Spleen (tissue), 11 donors: ENCODE measurements at regions not wholly inside any gene's neighbourhood (a gene's known extent, or its start where the extent isn't known, plus 50 kb on each side); places are given as distances from the start of the nearest gene placed in this dataset.
A peak's percentile ranks its signal among the peaks of the same experiment; 100 is the strongest.

Experiments used
- DNase-seq: peaks from one replicate; pipeline ENCODE4 v3.0.0-alpha.2; 2020
- H3K27ac ChIP-seq, 8 donors: fragments of 200-600 bp; sonication (generic) in 7 of 8; 1 replicate in 4 of 8; 2 replicates in 4 of 8; pipeline versions ENCODE4 v1.5.0 to v1.8.0; 2016 to 2021; ENCODE audit warnings: inconsistent platforms in 4 of 8, mild to moderate bottlenecking in 4 of 8, moderate library complexity in 1 of 8
- H3K27me3 ChIP-seq, 7 donors: fragments of 200-600 bp; sonication (generic) in 6 of 7; replicated peaks in 1 of 7; 1 replicate in 4 of 7; 2 replicates in 3 of 7; pipeline versions ENCODE4 v1.5.0 to v1.8.0; 2016 to 2021; ENCODE audit warnings: inconsistent platforms in 3 of 7, mild to moderate bottlenecking in 1 of 7
- H3K36me3 ChIP-seq, 6 donors: fragments of 200-600 bp; sonication (generic) in 5 of 6; 1 replicate in 4 of 6; 2 replicates in 2 of 6; pipeline versions ENCODE4 v1.5.0 to v1.8.0; 2016 to 2021; ENCODE audit warnings: inconsistent platforms in 2 of 6
- H3K4me1 ChIP-seq, 6 donors: fragments of 200-600 bp; sonication (generic) in 5 of 6; 1 replicate in 3 of 6; 2 replicates in 3 of 6; pipeline versions ENCODE4 v1.5.0 to v1.8.0; 2016 to 2021; ENCODE audit warnings: inconsistent platforms in 3 of 6
- H3K4me3 ChIP-seq, 8 donors: fragments of 200-600 bp; sonication (generic) in 7 of 8; 1 replicate in 4 of 8; 2 replicates in 4 of 8; pipeline versions ENCODE4 v1.5.0 to v1.8.0; 2016 to 2021; ENCODE audit warnings: inconsistent platforms in 4 of 8, mild to moderate bottlenecking in 4 of 8, moderate library complexity in 2 of 8
- H3K9me3 ChIP-seq, 8 donors: fragments of 200-600 bp; sonication (generic) in 7 of 8; 1 replicate in 4 of 8; 2 replicates in 4 of 8; pipeline versions ENCODE4 v1.5.0 to v1.8.0; 2016 to 2021; ENCODE audit warnings: inconsistent platforms in 4 of 8
- POLR2A ChIP-seq, 3 donors: fragments of 450-650 bp; IDR thresholded peaks; one replicate each; pipeline ENCODE4 v1.5.1; 2017; ENCODE audit warnings: antibody characterized with exemption in 3 of 3, mild to moderate bottlenecking in 1 of 3
- POLR2AphosphoS5 ChIP-seq, 3 donors: sonication (generic); formaldehyde crosslinking; IDR thresholded peaks; one replicate each; pipeline ENCODE4 v1.5.1; 2017; ENCODE audit warnings: antibody characterized with exemption in 3 of 3
- WGBS, 5 donors: extraction: QIAGEN DNeasy Blood & Tissue Kit in 3 of 5; methylation state at CpG; one replicate each; pipeline versions ENCODE4 v1.1.5 to v1.1.7; 2013 to 2018; 5-methylcytosine and 5-hydroxymethylcytosine counted together
- intact Hi-C: fragments of 100-400 bp; cut with DNase I; formaldehyde crosslinking; loops from one replicate; pipeline ENCODE4 v1.15.0; 2023; ENCODE audit warnings: low total_unique reads
- TF ChIP-seq, protein P1 (sequence below), 11 experiments: fragments of 200-600 bp in 7 of 11; fragments of 450-650 bp in 4 of 11; sonication (generic) in 4 of 11; IDR thresholded peaks in 8 of 11; conservative IDR thresholded peaks in 3 of 11; 1 replicate in 7 of 11; 2 replicates in 4 of 11; pipeline versions ENCODE4 v1.4.0 to v1.8.0; 2016 to 2021; ENCODE audit warnings: antibody characterized with exemption in 11 of 11, inconsistent platforms in 4 of 11, mild to moderate bottlenecking in 1 of 11
- donor health status: healthy with polysubstance abuse.
- donor health status: DM: no; HTN: no; CAD: no; lungs with moderate emphysema.
- donor health status: DM: no; HTN: no; CAD: no.
- donor health status: Bipolar disorder and iron deficiency.
- donor health status: healthy.
- donor health status: DM: no; HTN: no; CAD: no.
- donor health status: DM: yes; HTN: yes; CAD: no.

DNA sequence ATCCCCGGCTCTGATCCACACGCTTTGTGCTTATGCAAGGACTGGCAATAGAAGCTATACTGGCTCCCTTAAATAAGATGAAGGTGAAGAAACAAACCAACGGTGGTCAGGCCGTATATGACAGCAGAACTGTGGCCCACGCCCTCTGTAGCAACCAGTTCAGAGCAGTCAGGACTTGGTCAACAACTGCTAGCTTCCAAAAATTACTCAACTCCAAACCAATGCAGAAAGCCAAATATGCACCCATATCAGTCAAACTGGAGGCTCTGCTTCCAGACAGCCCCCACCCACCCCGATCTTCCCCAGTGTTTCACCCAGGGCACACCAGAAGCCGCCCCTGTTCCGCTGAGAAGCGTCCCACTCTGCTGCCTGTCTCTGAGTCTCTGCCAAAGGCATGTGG is 222.3 kb upstream of the MGMT start:
- DNase-seq, result no peak
- Histone ChIP-seq H3K4me3 (no peak overlapping the region), H3K9me3 (no peaks in the 10 kb centered on the region), H3K36me3 (no peaks in the 10 kb centered on the region), H3K4me1 (no peaks in the 10 kb centered on the region), H3K27me3 (no peaks in the 10 kb centered on the region), H3K27ac (no peak overlapping the region)
- TF ChIP-seq POLR2AphosphoS5 (IDR thresholded peaks at IDR 0.05), result no peak
- TF ChIP-seq, protein P1, sequence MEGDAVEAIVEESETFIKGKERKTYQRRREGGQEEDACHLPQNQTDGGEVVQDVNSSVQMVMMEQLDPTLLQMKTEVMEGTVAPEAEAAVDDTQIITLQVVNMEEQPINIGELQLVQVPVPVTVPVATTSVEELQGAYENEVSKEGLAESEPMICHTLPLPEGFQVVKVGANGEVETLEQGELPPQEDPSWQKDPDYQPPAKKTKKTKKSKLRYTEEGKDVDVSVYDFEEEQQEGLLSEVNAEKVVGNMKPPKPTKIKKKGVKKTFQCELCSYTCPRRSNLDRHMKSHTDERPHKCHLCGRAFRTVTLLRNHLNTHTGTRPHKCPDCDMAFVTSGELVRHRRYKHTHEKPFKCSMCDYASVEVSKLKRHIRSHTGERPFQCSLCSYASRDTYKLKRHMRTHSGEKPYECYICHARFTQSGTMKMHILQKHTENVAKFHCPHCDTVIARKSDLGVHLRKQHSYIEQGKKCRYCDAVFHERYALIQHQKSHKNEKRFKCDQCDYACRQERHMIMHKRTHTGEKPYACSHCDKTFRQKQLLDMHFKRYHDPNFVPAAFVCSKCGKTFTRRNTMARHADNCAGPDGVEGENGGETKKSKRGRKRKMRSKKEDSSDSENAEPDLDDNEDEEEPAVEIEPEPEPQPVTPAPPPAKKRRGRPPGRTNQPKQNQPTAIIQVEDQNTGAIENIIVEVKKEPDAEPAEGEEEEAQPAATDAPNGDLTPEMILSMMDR (IDR thresholded peaks at IDR 0.05 in 8 of 11, conservative IDR thresholded peaks at IDR 0.05 in 3 of 11), result no peak
- WGBS, 5 donors, result 83 to 93% (median 87%) methylated on average over 8 to 9 of the region's 9 CpGs
- intact Hi-C loops, result no loop called here

- intact Hi-C loops, result no loop called here
- no peak overlapping the region for H3K4me3 ChIP-seq
- WGBS, 5 donors, result 76 to 86% (median 80%) methylated on average over 12 of the region's 12 CpGs
- H3K27me3 ChIP-seq, result peaks cover 0 to 4% (median 0%) of the 10 kb centered on the region in 7 donors
- no peak for DNase-seq
- H3K36me3 ChIP-seq, result no peaks in the 10 kb centered on the region
- no peaks in the 10 kb centered on the region for H3K4me1 ChIP-seq
- TF ChIP-seq, protein P1 (IDR thresholded peaks at IDR 0.05 in 8 of 11, conservative IDR thresholded peaks at IDR 0.05 in 3 of 11), result no peak
- TF ChIP-seq POLR2A (IDR thresholded peaks at IDR 0.05) (no peak), POLR2AphosphoS5 (IDR thresholded peaks at IDR 0.05) (no peak)
- no peak overlapping the region for H3K27ac ChIP-seq
- no peaks in the 10 kb centered on the region for H3K9me3 ChIP-seq
Measured at GRCh38 chr10:129253161-129253864, 213.7 kb upstream of the MGMT start.

- WGBS, 5 donors, result 51 to 71% (median 60%) methylated on average over 7 of the region's 7 CpGs
Measured at GRCh38 chr10:129253865-129254179, 213.2 kb upstream of the MGMT start.

GRCh38 chr10:129258283-129258923 is 208.6 kb upstream of the MGMT start:
- no peaks in the 10 kb centered on the region for H3K9me3 ChIP-seq
- H3K27ac ChIP-seq, result peak overlapping the region in 3 of 8 donors; percentile 7 to 26 (median 22)
- DNase-seq, result no peak
- no peak overlapping the region for H3K4me3 ChIP-seq
- no peaks in the 10 kb centered on the region for H3K36me3 ChIP-seq
- intact Hi-C loops, result no loop called here
- TF ChIP-seq, protein P1 (IDR thresholded peaks at IDR 0.05 in 8 of 11, conservative IDR thresholded peaks at IDR 0.05 in 3 of 11), result no peak
- TF ChIP-seq POLR2A (IDR thresholded peaks at IDR 0.05), result no peak
- no peak for TF ChIP-seq POLR2AphosphoS5 (IDR thresholded peaks at IDR 0.05)
- H3K27me3 ChIP-seq, result no peaks in the 10 kb centered on the region
- no peaks in the 10 kb centered on the region for H3K4me1 ChIP-seq
- 55 to 68% (median 63%) methylated on average over 9 of the region's 9 CpGs for WGBS, 5 donors

More at GRCh38 chr10:129253865-129254179, 213.2 kb upstream of the MGMT start:
- Histone ChIP-seq H3K4me1 (no peaks in the 10 kb centered on the region), H3K36me3 (no peaks in the 10 kb centered on the region), H3K27ac (no peak overlapping the region), H3K27me3 (peaks cover 0 to 4% (median 0%) of the 10 kb centered on the region in 7 donors), H3K9me3 (no peaks in the 10 kb centered on the region), H3K4me3 (no peak overlapping the region)
- no peak for DNase-seq
- TF ChIP-seq POLR2A (IDR thresholded peaks at IDR 0.05) (no peak), POLR2AphosphoS5 (IDR thresholded peaks at IDR 0.05) (no peak)
- TF ChIP-seq, protein P1 (IDR thresholded peaks at IDR 0.05 in 8 of 11, conservative IDR thresholded peaks at IDR 0.05 in 3 of 11), result no peak
- intact Hi-C loops, result no loop called here
